ENCODE measurements at regions not wholly inside any gene's neighbourhood (a gene's known extent, or its start where the extent isn't known, plus 50 kb on each side); places are given as distances from the start of the nearest gene placed in this dataset.
A peak's percentile ranks its signal among the peaks of the same experiment; 100 is the strongest.

- TF ChIP-seq ZNF280B (CRISPR knock-in tag; IDR thresholded peaks at IDR 0.05) (no peak), PHB (CRISPR knock-in tag; IDR thresholded peaks at IDR 0.05) (no peak), AFF1 (IDR thresholded peaks at IDR 0.05; ENCODE audit: low read depth in 1 of 2, partially characterized antibody in 2 of 2) (peak in 1 of 2 experiments; percentile 26), RAD21 (CRISPR knock-in tag; conservative IDR thresholded peaks at IDR 0.05 in 1 of 2, IDR thresholded peaks at IDR 0.05 in 1 of 2) (no peak), NCOR1 (IDR thresholded peaks at IDR 0.05) (0 out of 2 replicates have a peak, but pooled peaks have one; percentile 4), SAFB (IDR thresholded peaks at IDR 0.05; ENCODE audit: borderline replicate concordance, low read depth, low read length) (no peak), CHD4 (IDR thresholded peaks at IDR 0.05; ENCODE audit: insufficient read depth, insufficient replicate concordance, low read depth, low read length, poor library complexity, severe bottlenecking) (no peak), TFAM (CRISPR knock-in tag; conservative IDR thresholded peaks at IDR 0.05) (no peak), ZBTB34 (CRISPR knock-in tag; IDR thresholded peaks at IDR 0.05) (no peak), SAFB2 (IDR thresholded peaks at IDR 0.05; ENCODE audit: borderline replicate concordance, low read depth, low read length, severe bottlenecking) (no peak), HCFC1 (IDR thresholded peaks at IDR 0.05; ENCODE audit: low read depth, low read length) (no peak), HLTF (IDR thresholded peaks at IDR 0.05) (peak; percentile 61; the same call in 1 of the 2 replicates), PHF21A (IDR thresholded peaks at IDR 0.05; ENCODE audit: borderline replicate concordance, low read depth) (no peak), MEF2A (IDR thresholded peaks at IDR 0.05; ENCODE audit: control insufficient read depth, low read depth, low read length) (no peak), ZNF75A (CRISPR knock-in tag; IDR thresholded peaks at IDR 0.05) (no peak), BDP1 (IDR thresholded peaks at IDR 0.05; ENCODE audit: insufficient read depth, insufficient read length) (no peak), STAG1 (CRISPR knock-in tag; IDR thresholded peaks at IDR 0.05; ENCODE audit: borderline replicate concordance) (no peak), TFE3 (CRISPR knock-in tag; IDR thresholded peaks at IDR 0.05) (no peak), CBFA2T2 (conservative IDR thresholded peaks at IDR 0.05) (no peak), SMARCA5 (IDR thresholded peaks at IDR 0.05) (peak; percentile 67)
Measured at GRCh38 chr5:173781816-173782670, 106.1 kb upstream of the CPEB4 start (continued).

Measured in K562 (cell line).